GM13977 (cell line): ENCODE measurements at regions not wholly inside any gene's neighbourhood (a gene's known extent, or its start where the extent isn't known, plus 50 kb on each side); places are given as distances from the start of the nearest gene placed in this dataset.

Experiments
- DNase-seq: peaks from one replicate; pipeline ENCODE4 v3.0.0; 2012; ENCODE audit warnings: low spot score
- in situ Hi-C: fragments of 300-500 bp; cut with MboI; formaldehyde crosslinking; loops from one replicate; pipeline ENCODE4 v1.12.0; 2022; ENCODE audit warnings: low sequenced_read_pairs, low pct_unique_long_range_greater_than_20kb, mixed read lengths, inconsistent platforms; ENCODE audit not compliant: unreplicated experiment
- TF ChIP-seq, protein P1 (sequence below): IDR thresholded peaks from 2 replicates; pipeline ENCODE4 v1.5.1; 2012; ENCODE audit warnings: mild to moderate bottlenecking, control low read depth; ENCODE audit not compliant: insufficient read depth; ENCODE audit errors: extremely low read depth, missing control alignments

DNA sequence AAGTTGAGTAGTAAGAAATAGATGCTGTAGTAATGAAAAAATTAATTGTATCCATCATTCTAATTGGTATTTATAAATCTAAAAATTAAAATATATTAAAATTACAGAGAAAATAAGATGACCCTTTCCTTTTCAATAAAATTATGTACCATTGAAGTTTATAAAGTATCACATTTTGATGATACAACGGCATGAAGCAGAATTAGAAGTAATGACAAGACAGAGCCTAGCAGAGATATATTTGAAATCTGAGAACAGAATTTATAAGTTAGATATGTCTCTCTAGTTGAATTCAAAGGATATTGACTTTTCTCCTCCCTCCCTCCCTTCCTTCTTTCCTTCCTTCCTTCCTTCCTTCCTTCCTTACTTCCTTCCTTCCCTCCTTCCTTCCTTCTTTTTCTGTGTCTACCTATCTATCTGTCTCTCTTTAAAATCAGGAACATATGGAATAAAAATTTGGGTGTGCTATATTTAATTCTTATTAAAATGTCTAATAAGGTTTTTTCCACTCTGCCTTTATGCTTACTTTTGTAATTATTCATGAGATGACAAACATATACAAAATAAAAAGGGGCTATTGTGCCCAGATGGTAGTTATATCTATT lies 258.5 kb upstream of the CD180 start:
- DNase-seq: no peak
- TF ChIP-seq, protein P1, sequence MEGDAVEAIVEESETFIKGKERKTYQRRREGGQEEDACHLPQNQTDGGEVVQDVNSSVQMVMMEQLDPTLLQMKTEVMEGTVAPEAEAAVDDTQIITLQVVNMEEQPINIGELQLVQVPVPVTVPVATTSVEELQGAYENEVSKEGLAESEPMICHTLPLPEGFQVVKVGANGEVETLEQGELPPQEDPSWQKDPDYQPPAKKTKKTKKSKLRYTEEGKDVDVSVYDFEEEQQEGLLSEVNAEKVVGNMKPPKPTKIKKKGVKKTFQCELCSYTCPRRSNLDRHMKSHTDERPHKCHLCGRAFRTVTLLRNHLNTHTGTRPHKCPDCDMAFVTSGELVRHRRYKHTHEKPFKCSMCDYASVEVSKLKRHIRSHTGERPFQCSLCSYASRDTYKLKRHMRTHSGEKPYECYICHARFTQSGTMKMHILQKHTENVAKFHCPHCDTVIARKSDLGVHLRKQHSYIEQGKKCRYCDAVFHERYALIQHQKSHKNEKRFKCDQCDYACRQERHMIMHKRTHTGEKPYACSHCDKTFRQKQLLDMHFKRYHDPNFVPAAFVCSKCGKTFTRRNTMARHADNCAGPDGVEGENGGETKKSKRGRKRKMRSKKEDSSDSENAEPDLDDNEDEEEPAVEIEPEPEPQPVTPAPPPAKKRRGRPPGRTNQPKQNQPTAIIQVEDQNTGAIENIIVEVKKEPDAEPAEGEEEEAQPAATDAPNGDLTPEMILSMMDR: no peak
- in situ Hi-C loops: no loop called here

DNA sequence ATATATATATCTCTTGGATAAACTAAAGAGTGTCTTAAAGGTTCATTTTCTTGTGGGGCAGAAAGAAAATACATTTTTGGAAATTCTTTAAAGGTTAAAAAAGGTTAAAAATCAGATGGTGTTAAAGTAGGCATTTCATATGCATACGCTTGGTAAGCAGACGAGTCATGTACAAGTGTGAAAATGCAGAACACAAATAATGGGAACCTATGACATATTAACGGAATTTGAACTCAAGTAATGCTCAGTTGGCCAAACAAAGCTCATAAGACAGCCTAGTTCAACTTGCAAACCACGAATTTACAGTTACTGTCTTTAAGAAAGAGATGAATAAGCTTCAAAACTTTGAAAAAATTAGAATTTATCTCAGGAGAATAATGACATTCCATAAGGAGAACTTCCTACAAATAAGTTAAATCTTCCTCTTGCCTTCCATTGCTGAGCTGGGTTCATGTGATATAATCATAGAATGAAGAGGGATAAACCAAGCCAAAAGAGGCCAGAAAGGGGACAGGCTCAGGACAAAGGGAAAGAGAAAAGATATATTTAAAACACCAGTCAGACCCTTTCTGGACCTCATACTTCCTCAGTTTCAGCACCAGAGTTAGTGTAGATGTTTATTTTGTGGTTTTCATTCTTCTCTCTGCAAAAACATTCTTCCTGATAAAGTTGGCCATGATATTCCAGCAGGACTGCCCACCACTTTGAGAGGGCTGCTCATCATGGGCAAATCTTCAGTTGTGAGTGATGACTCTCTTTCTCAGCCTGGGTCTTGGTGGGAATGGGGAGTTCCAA lies 256.7 kb upstream of the CD180 start:
- DNase-seq: no peak
- TF ChIP-seq, protein P1: no peak
- in situ Hi-C loops: no loop called here

DNA sequence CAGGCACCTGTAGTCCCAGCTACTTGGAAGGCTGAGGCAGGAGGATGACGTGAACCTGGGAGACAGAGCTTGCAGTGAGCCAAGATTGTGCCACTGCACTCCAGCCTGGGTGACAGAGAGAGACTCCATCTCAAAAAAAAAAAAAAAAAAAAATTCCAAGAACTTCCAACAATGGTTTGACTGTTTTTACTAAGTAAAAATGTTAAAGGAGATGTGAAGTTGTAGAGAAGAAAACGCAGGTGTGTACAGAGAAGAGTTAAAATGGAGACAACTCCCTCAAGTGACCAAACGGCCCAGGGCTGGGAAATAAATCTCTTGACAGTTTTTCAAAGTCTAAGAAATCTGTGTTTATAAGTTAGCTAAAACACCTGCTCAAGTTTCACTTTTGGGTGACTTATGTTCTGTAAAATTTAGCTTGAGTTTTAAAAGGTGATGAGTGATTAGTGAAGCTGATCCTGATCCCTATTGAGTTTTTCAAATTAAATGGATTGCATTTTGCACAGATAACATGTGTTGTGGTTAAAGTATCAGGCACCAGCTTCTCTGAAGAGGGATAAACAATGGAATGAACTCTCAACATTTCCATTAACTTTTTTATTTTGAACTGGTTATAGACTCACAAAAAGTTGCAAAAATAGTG lies 255.2 kb upstream of the CD180 start:
- no peak for DNase-seq
- in situ Hi-C loops: no loop called here
- TF ChIP-seq, protein P1: no peak

DNA sequence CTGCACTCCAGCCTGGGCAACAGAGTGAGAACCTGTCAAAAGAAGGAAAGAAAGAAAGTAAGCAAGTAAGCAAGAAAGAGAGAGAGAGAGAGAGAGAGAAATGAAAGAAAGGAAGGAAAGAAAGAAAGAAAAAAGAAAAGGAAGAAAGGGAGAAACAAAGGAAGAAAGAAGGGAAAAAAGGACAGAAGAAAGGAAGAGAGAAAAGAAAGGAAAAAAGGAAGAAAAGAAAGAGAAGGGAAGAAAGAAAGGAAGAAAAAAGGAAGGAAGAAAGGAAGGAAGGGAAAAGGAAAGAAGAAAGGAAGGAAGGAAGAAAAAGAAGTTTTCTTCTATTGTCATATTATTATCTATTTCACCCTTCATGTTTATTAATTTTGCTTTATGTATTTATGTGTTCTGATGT lies 251.1 kb upstream of the CD180 start:
- DNase-seq: no peak
- TF ChIP-seq, protein P1: no peak
- in situ Hi-C loops: no loop called here

DNA sequence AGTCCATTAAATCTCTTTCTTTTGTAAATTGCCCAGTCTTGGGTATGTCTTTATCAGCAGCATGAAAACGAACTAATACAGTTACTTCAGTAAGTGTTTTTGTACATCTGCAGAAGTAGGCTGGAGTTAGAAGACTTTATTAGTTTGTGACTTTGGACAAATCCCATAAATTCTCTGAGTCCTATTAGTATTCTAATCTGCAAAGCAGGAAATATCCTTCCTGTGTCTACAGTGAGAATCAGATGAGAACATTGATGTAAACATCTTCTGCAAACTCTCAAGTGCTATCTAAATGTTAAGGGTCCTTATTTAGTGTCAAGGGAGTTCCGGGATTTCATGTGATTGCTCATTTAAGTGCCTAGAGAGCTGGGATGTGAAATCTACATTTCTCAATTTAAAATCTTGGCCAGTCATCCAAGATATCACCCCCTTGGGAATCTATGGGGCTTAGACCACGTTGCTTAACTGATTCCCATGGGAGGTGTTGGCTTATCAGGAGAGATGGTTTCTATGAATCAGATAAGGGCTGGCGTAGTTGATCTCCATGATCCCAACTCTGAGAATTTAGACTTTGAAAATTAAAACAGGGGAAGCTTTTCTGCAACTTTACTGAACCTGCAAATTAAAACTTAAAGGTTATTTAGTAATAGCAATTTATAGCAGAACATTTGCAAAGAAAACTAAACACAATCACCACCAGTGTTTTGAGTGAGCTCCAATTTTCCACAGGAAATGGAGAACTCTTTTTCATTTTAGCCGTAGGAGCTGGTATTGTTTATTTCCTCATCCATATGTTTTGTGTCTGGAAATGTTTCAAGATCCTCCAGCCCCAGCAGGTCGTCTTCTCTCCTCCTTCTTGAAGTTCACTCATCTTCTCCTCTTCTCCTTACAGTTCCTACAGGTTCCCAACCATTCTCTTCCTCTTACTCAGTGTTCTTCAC lies 241.6 kb upstream of the CD180 start:
- in situ Hi-C loops: no loop called here
- TF ChIP-seq, protein P1: no peak
- no peak for DNase-seq

DNA sequence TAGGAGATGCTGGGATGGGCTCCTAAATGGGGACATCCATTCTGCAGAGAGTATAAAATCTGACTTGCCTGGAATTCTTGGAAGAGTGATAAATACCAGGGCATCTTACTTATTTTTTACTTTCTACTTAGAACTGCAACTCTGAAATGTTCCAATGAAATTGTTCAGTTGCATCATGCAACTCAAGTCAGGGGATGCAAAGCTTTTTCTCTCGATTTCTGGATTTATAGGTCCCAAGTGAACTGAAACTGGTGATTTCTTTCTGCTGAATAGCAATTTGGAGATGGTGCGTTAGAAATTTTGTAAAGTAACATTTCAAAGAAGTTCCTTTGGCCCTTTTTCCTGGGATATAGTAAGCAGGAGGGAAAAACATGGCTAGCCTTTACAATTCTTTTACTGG lies 238.4 kb upstream of the CD180 start:
- in situ Hi-C loops: no loop called here
- TF ChIP-seq, protein P1: no peak
- DNase-seq: no peak
